ENCODE measurements at regions not wholly inside any gene's neighbourhood (a gene's known extent, or its start where the extent isn't known, plus 50 kb on each side); places are given as distances from the start of the nearest gene placed in this dataset.

DNA sequence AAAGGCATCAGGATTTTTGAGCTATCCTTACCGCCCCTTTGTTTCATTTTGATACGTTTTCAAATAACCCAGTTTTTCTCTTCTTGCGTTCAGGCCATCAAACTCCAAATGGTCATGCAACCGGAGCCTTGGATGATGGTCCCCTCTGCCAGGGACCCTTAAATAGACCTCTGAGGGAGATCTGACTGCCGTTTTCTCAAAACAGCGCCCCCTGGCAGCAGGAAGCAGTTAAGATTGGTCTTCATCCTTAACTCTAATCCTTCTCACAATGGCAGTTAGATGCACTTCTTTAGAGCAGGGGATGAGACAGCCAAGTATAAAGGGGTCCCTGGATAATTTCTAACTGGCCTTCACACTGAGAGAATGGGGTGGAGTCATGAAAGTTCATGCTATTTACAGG, 525.0 kb upstream of the SPANXN1 start:
- TF ChIP-seq, protein P1, sequence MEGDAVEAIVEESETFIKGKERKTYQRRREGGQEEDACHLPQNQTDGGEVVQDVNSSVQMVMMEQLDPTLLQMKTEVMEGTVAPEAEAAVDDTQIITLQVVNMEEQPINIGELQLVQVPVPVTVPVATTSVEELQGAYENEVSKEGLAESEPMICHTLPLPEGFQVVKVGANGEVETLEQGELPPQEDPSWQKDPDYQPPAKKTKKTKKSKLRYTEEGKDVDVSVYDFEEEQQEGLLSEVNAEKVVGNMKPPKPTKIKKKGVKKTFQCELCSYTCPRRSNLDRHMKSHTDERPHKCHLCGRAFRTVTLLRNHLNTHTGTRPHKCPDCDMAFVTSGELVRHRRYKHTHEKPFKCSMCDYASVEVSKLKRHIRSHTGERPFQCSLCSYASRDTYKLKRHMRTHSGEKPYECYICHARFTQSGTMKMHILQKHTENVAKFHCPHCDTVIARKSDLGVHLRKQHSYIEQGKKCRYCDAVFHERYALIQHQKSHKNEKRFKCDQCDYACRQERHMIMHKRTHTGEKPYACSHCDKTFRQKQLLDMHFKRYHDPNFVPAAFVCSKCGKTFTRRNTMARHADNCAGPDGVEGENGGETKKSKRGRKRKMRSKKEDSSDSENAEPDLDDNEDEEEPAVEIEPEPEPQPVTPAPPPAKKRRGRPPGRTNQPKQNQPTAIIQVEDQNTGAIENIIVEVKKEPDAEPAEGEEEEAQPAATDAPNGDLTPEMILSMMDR (conservative IDR thresholded peaks at IDR 0.05) = peak; percentile 31
- no peak for TF ChIP-seq ZFX (IDR thresholded peaks at IDR 0.05)

All from C4-2B (cell line).